HG03095 (cell line): ENCODE measurements at regions not wholly inside any gene's neighbourhood (a gene's known extent, or its start where the extent isn't known, plus 50 kb on each side); places are given as distances from the start of the nearest gene placed in this dataset.
"Not testable (repeated sequence)": the region's sequence is repeated elsewhere in the genome, so short reads cannot be mapped to it uniquely, and the experiment has no call there.

ENCODE experiments used
- ATAC-seq: cut with Tn5 transposase; IDR thresholded peaks from one replicate; pipeline ENCODE4 v1.9.1; 2021; ENCODE audit warnings: moderate library complexity; ENCODE audit not compliant: unreplicated experiment

GRCh38 chr19:23984911-23985310, 70.2 kb downstream of the ZNF726 start:
- not testable (repeated sequence) for ATAC-seq

GRCh38 chr19:23986623-23987022, 71.9 kb downstream of the ZNF726 start:
- ATAC-seq = no peak

- no peak for ATAC-seq
These were observed 76.5 kb downstream of the ZNF726 start for GRCh38 chr19:23991170-23991569.

GRCh38 chr19:23992348-23992747, 77.7 kb downstream of the ZNF726 start:
- no peak for ATAC-seq

GRCh38 chr19:23993440-23993839, 78.8 kb downstream of the ZNF726 start:
- no peak for ATAC-seq

- ATAC-seq = no peak
These were observed 81.9 kb downstream of the ZNF726 start for GRCh38 chr19:23996549-23996948.

- ATAC-seq = no peak
These were observed 83.9 kb downstream of the ZNF726 start for GRCh38 chr19:23998568-23998967.

GRCh38 chr19:23999821-24000610, 85.3 kb downstream of the ZNF726 start:
- ATAC-seq = no peak

GRCh38 chr19:24000656-24001055, 86.0 kb downstream of the ZNF726 start:
- no peak for ATAC-seq

- ATAC-seq = no peak
These were observed 84.6 kb upstream of the ZNF254 start for GRCh38 chr19:24002256-24002945.

- no peak for ATAC-seq
These were observed 83.5 kb upstream of the ZNF254 start for GRCh38 chr19:24003537-24003936.

- no peak for ATAC-seq
These were observed 82.8 kb upstream of the ZNF254 start for GRCh38 chr19:24004166-24004565.

- ATAC-seq = no peak
These were observed 56.9 kb upstream of the ZNF254 start for GRCh38 chr19:24029941-24030636.

GRCh38 chr19:24032651-24033050, 54.3 kb upstream of the ZNF254 start:
- no peak for ATAC-seq

GRCh38 chr19:24033301-24033962, 53.6 kb upstream of the ZNF254 start:
- ATAC-seq = peak; percentile 90

- ATAC-seq = peak; percentile 29
These were observed 53.0 kb upstream of the ZNF254 start for GRCh38 chr19:24033963-24034342.

GRCh38 chr19:24035261-24035880, 51.6 kb upstream of the ZNF254 start:
- not testable (repeated sequence) for ATAC-seq
